Neural cell (in vitro differentiated cells): ENCODE measurements at regions not wholly inside any gene's neighbourhood (a gene's known extent, or its start where the extent isn't known, plus 50 kb on each side); places are given as distances from the start of the nearest gene placed in this dataset.

Experiments used
- EP300 ChIP-seq: fragments of 450-650 bp; conservative IDR thresholded peaks from 2 replicates; pipeline ENCODE4 v1.6.1; 2014; ENCODE audit warnings: antibody characterized with exemption, mild to moderate bottlenecking, moderate library complexity; ENCODE audit not compliant: poor library complexity, severe bottlenecking
- EZH2 ChIP-seq: fragments of 200-600, 300-800 bp; shearing (Covaris generic), sonication (generic); IDR thresholded peaks from 2 replicates; pipeline ENCODE4 v1.6.1; 2014; ENCODE audit warnings: antibody characterized with exemption, low read length, borderline replicate concordance, mild to moderate bottlenecking; ENCODE audit not compliant: insufficient read depth, poor library complexity, severe bottlenecking
- POLR2AphosphoS5 ChIP-seq: IDR thresholded peaks from 2 replicates; pipeline ENCODE4 v1.6.1; 2012
- RAD21 ChIP-seq: fragments of 450-650 bp; conservative IDR thresholded peaks from 2 replicates; pipeline ENCODE4 v1.6.1; 2014; ENCODE audit warnings: antibody characterized with exemption, mild to moderate bottlenecking, moderate library complexity
- TAF1 ChIP-seq: IDR thresholded peaks from 2 replicates; pipeline ENCODE4 v1.6.1; 2012; ENCODE audit warnings: low read depth
- TF ChIP-seq, protein P1 (sequence below): fragments of 450-650 bp; IDR thresholded peaks from 2 replicates; pipeline ENCODE4 v1.5.1; 2014; ENCODE audit warnings: antibody characterized with exemption, mild to moderate bottlenecking, moderate library complexity; ENCODE audit not compliant: poor library complexity, severe bottlenecking

DNA sequence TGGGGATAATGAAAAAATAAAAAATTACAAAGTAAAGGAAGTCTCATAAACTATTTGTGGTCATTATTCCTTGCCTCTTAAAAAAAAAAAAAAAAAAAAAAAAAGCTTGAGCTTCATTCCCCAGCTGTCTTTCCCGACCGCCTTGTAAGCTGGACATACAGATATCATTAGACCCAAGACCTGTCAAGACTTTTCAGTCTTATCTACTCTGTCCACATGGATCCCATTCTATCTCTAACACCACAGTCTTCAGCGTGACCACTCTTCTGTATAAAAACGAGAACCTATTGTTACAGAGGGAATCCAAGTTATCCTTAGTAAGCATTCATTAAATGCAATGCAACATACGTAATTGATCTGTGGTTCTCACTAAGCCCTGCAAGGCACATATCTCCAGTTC, 423.5 kb downstream of the MEI4 start:
- TF ChIP-seq, protein P1, sequence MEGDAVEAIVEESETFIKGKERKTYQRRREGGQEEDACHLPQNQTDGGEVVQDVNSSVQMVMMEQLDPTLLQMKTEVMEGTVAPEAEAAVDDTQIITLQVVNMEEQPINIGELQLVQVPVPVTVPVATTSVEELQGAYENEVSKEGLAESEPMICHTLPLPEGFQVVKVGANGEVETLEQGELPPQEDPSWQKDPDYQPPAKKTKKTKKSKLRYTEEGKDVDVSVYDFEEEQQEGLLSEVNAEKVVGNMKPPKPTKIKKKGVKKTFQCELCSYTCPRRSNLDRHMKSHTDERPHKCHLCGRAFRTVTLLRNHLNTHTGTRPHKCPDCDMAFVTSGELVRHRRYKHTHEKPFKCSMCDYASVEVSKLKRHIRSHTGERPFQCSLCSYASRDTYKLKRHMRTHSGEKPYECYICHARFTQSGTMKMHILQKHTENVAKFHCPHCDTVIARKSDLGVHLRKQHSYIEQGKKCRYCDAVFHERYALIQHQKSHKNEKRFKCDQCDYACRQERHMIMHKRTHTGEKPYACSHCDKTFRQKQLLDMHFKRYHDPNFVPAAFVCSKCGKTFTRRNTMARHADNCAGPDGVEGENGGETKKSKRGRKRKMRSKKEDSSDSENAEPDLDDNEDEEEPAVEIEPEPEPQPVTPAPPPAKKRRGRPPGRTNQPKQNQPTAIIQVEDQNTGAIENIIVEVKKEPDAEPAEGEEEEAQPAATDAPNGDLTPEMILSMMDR: no peak
- no peak for TF ChIP-seq TAF1
- TF ChIP-seq EP300: no peak
- TF ChIP-seq EZH2: no peak
- no peak for TF ChIP-seq POLR2AphosphoS5
- no peak for TF ChIP-seq RAD21
